HG02642 (cell line): ENCODE measurements at regions not wholly inside any gene's neighbourhood (a gene's known extent, or its start where the extent isn't known, plus 50 kb on each side); places are given as distances from the start of the nearest gene placed in this dataset.

Source experiments
- ATAC-seq: cut with Tn5 transposase; IDR thresholded peaks from one replicate; pipeline ENCODE4 v1.9.1; 2021; ENCODE audit warnings: mild to moderate bottlenecking; ENCODE audit not compliant: unreplicated experiment, poor library complexity

- ATAC-seq = no peak
These were observed 628.3 kb upstream of the GRAMD2B start for GRCh38 chr5:125794922-125795321.

- no peak for ATAC-seq
These were observed 624.9 kb upstream of the GRAMD2B start for GRCh38 chr5:125798307-125798706.

- no peak for ATAC-seq
These were observed 610.6 kb upstream of the GRAMD2B start for GRCh38 chr5:125812651-125813050.

GRCh38 chr5:125813221-125813974 is 609.8 kb upstream of the GRAMD2B start:
- ATAC-seq = no peak

GRCh38 chr5:125814119-125814518 is 609.1 kb upstream of the GRAMD2B start:
- no peak for ATAC-seq

GRCh38 chr5:125823572-125823971 is 599.6 kb upstream of the GRAMD2B start:
- ATAC-seq = no peak

GRCh38 chr5:125826214-125826613 is 597.0 kb upstream of the GRAMD2B start:
- ATAC-seq = no peak

- ATAC-seq = peak; percentile 85
These were observed 593.9 kb upstream of the GRAMD2B start for GRCh38 chr5:125829349-125829748.

- ATAC-seq = no peak
These were observed 589.8 kb upstream of the GRAMD2B start for GRCh38 chr5:125833398-125833797.

GRCh38 chr5:125834438-125835115 is 588.6 kb upstream of the GRAMD2B start:
- ATAC-seq = no peak

GRCh38 chr5:125835293-125836172 is 587.7 kb upstream of the GRAMD2B start:
- ATAC-seq = no peak

GRCh38 chr5:125836256-125836655 is 587.0 kb upstream of the GRAMD2B start:
- ATAC-seq = no peak

GRCh38 chr5:125837866-125838265 is 585.3 kb upstream of the GRAMD2B start:
- no peak for ATAC-seq

GRCh38 chr5:125847561-125847960 is 575.6 kb upstream of the GRAMD2B start:
- no peak for ATAC-seq

GRCh38 chr5:125848751-125849150 is 574.5 kb upstream of the GRAMD2B start:
- no peak for ATAC-seq

GRCh38 chr5:125856949-125857348 is 566.3 kb upstream of the GRAMD2B start:
- ATAC-seq = no peak

GRCh38 chr5:125863579-125863978 is 559.6 kb upstream of the GRAMD2B start:
- ATAC-seq = no peak

GRCh38 chr5:125865166-125865815 is 557.9 kb upstream of the GRAMD2B start:
- ATAC-seq = no peak

- ATAC-seq = no peak
These were observed 555.2 kb upstream of the GRAMD2B start for GRCh38 chr5:125868036-125868435.

- no peak for ATAC-seq
These were observed 553.0 kb upstream of the GRAMD2B start for GRCh38 chr5:125870256-125870655.
